BLaER1 treated with 17β-estradiol and CSF1 and Interleukin-3, amounts not matched to agents 10 nM and 100 nM (cell line): ENCODE measurements at regions not wholly inside any gene's neighbourhood (a gene's known extent, or its start where the extent isn't known, plus 50 kb on each side); places are given as distances from the start of the nearest gene placed in this dataset.

Experiments used
- H3K27ac ChIP-seq, 11 experiments: shearing (Covaris generic); formaldehyde crosslinking; 2 replicates each; pipeline ENCODE4 v1.8.1; 2022
- H3K27me3 ChIP-seq, 11 experiments: shearing (Covaris generic); formaldehyde crosslinking; 2 replicates each; pipeline ENCODE4 v1.8.1; 2022
- H3K36me3 ChIP-seq, 11 experiments: shearing (Covaris generic); formaldehyde crosslinking; 2 replicates each; pipeline ENCODE4 v1.8.1; 2022
- H3K4me1 ChIP-seq, 10 experiments: shearing (Covaris generic); formaldehyde crosslinking; 2 replicates each; pipeline ENCODE4 v1.8.1; 2022
- H3K4me2 ChIP-seq, 11 experiments: shearing (Covaris generic); formaldehyde crosslinking; 2 replicates each; pipeline ENCODE4 v1.8.1; 2022
- H3K4me3 ChIP-seq, 10 experiments: shearing (Covaris generic); formaldehyde crosslinking; 2 replicates each; pipeline ENCODE4 v1.8.1; 2022
- H3K9ac ChIP-seq, 11 experiments: shearing (Covaris generic); formaldehyde crosslinking; 2 replicates each; pipeline ENCODE4 v1.8.1; 2022
- H3K9me3 ChIP-seq, 11 experiments: shearing (Covaris generic); formaldehyde crosslinking; replicated peaks in 1 of 11; 2 replicates each; pipeline ENCODE4 v1.8.1; 2022
- H4K20me1 ChIP-seq, 11 experiments: shearing (Covaris generic); formaldehyde crosslinking; 2 replicates each; pipeline ENCODE4 v1.8.1; 2022
- Cebpa-rat ChIP-seq, 11 experiments: shearing (Covaris generic); IDR thresholded peaks; 2 replicates each; pipeline ENCODE4 v1.8.1; 2022

GRCh38 chr9:113808391-113809358 lies 67.4 kb upstream of the ZNF618 start:
- Histone ChIP-seq H3K4me3 (no peak overlapping the region), H3K36me3 (no peaks in the 10 kb centered on the region), H3K27me3 (no peaks in the 10 kb centered on the region), H3K9ac (no peak overlapping the region), H3K27ac (no peak overlapping the region), H3K9me3 (no peaks in the 10 kb centered on the region), H3K4me1 (peaks cover 10 to 31% (median 24%) of the 10 kb centered on the region in 10 experiments), H4K20me1 (no peaks in the 10 kb centered on the region), H3K4me2 (peak overlapping the region in 5 of 11 experiments; percentile 10 to 67 (median 46); a peak in 8 of 22 replicates)
- peak in 8 of 11 experiments; percentile 10 to 80 (median 38); a peak in 8 of 22 replicates for TF ChIP-seq Cebpa-rat (IDR thresholded peaks at IDR 0.05)

DNA sequence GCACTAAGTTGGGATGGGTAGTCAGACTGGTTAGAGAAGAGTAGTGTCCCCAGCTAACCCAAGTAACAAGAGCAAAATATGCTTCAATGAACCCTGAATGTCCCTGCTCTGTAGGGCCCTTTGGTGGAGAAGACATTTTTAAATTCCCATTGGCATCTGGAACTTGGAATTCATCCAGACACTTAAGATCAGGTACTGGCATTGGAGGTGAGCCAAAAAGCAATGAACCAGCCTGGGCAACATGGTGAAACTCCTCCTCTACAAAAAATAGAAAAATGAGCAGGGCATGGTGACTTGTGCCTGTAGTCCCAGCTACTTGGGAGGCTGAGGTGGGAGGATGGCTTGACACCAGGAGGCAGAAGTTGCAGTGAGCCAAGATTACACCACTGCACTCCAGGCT lies 58.9 kb upstream of the ZNF618 start:
- H3K4me1 ChIP-seq: peaks cover 7 to 17% (median 14%) of the 10 kb centered on the region in 10 experiments
- H3K9ac ChIP-seq: no peak overlapping the region
- H3K27ac ChIP-seq: no peak overlapping the region
- no peaks in the 10 kb centered on the region for H4K20me1 ChIP-seq
- H3K9me3 ChIP-seq: peaks cover 0 to 23% (median 10%) of the 10 kb centered on the region in 11 experiments; a peak in 10 of 22 replicates
- no peaks in the 10 kb centered on the region for H3K36me3 ChIP-seq
- no peak overlapping the region for H3K4me3 ChIP-seq
- H3K27me3 ChIP-seq: no peaks in the 10 kb centered on the region
- no peak overlapping the region for H3K4me2 ChIP-seq
- no peak for TF ChIP-seq Cebpa-rat (IDR thresholded peaks at IDR 0.05)

- H3K4me2 ChIP-seq: no peak overlapping the region
- H3K27me3 ChIP-seq: no peaks in the 10 kb centered on the region
- H3K27ac ChIP-seq: no peak overlapping the region
- H3K4me3 ChIP-seq: no peak overlapping the region
- no peak overlapping the region for H3K9ac ChIP-seq
- H3K9me3 ChIP-seq: peaks cover under 1 to 26% (median 11%) of the 10 kb centered on the region in 11 experiments; a peak in 15 of 22 replicates
- H4K20me1 ChIP-seq: no peaks in the 10 kb centered on the region
- no peaks in the 10 kb centered on the region for H3K36me3 ChIP-seq
- H3K4me1 ChIP-seq: peaks cover 7 to 17% (median 14%) of the 10 kb centered on the region in 10 experiments
- TF ChIP-seq Cebpa-rat (IDR thresholded peaks at IDR 0.05): no peak
These were observed 57.7 kb upstream of the ZNF618 start for GRCh38 chr9:113818391-113818790.

DNA sequence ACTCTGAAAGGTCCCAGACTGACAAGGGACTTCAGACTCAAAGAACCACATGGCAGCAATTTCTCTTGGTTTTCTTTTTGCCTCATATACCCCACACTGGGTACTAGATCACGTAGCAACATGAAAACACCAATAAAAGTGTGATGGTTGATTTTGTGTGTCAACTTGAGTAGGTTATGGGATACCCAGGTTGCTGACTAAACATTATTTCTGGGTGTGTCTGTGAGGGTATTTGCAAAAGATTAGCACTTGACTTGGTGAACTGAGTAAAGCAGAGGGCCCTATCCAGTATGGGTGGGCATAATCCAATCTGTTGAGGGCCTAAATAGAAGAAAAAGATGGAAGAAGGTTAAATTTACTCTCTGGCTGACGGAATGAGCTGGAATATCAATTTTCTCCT lies 53.8 kb upstream of the ZNF618 start:
- Histone ChIP-seq H3K27me3 (no peaks in the 10 kb centered on the region), H3K4me3 (no peak overlapping the region), H3K27ac (no peak overlapping the region), H3K9ac (no peak overlapping the region), H4K20me1 (no peaks in the 10 kb centered on the region), H3K4me2 (no peak overlapping the region), H3K36me3 (no peaks in the 10 kb centered on the region), H3K9me3 (peaks cover 19 to 42% (median 28%) of the 10 kb centered on the region in 11 experiments), H3K4me1 (no peaks in the 10 kb centered on the region)
- TF ChIP-seq Cebpa-rat (IDR thresholded peaks at IDR 0.05): no peak

DNA sequence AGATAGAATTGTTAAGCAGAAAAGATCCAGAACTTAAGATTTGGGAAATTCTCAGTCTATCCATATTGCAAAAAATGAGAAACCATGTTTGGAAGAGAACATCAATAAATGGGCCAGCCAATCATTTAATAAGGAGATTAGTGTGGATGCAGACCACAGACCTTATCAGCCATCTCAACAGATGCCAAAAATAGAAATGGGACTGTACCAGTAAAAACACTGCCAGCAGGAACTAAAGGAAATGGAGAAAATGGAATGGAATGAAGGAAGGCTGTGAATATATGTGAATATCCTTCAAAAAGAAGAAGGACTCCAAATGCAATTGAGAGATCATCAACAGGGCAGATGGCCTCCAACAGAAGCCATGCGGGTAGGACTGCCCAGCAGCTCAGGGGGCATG lies 52.7 kb upstream of the ZNF618 start:
- Histone ChIP-seq H3K27ac (no peak overlapping the region), H3K4me1 (peaks cover 0 to 8% (median 7%) of the 10 kb centered on the region in 10 experiments; a peak in 17 of 20 replicates), H3K27me3 (no peaks in the 10 kb centered on the region), H3K4me2 (no peak overlapping the region), H4K20me1 (no peaks in the 10 kb centered on the region), H3K4me3 (no peak overlapping the region), H3K9me3 (peaks cover 14 to 31% (median 23%) of the 10 kb centered on the region in 11 experiments), H3K9ac (no peak overlapping the region), H3K36me3 (no peaks in the 10 kb centered on the region)
- TF ChIP-seq Cebpa-rat (IDR thresholded peaks at IDR 0.05): no peak
